WTC11 (cell line): ENCODE measurements at regions not wholly inside any gene's neighbourhood (a gene's known extent, or its start where the extent isn't known, plus 50 kb on each side); places are given as distances from the start of the nearest gene placed in this dataset.

Experiments
- ATAC-seq: fragments of 200-7000 bp; cut with Tn5 transposase; 2 replicates; pipeline ENCODE4 v1.10.0; 2021; ENCODE audit warnings: mild to moderate bottlenecking, moderate library complexity
- CTCF ChIA-PET: fragments of 300-600 bp; sonication (Branson Sonifier 250); formaldehyde crosslinking; loops from one replicate; lab custom pipeline; 2021; ENCODE audit warnings: antibody characterized with exemption; lab: Charles Lee
- POLR2A ChIA-PET: fragments of 350-600 bp; sonication (Branson Sonifier 250); formaldehyde crosslinking; loops from one replicate; lab custom pipeline; 2021; ENCODE audit warnings: antibody characterized with exemption; lab: Charles Lee
- DNase-seq: peaks from one replicate; pipeline ENCODE4 v3.0.0; 2021; ENCODE audit warnings: low spot score
- H3K27ac Mint-ChIP-seq: 2 replicates; pipeline ENCODE4 v1.8.0; 2021; ENCODE audit warnings: mixed read lengths
- H3K27me3 Mint-ChIP-seq: 2 replicates; pipeline ENCODE4 v1.8.0; 2021; ENCODE audit warnings: low read depth, mild to moderate bottlenecking, moderate library complexity, mixed read lengths
- H3K36me3 Mint-ChIP-seq: 2 replicates; pipeline ENCODE4 v1.8.0; 2021; ENCODE audit warnings: mixed read lengths
- H3K4me1 Mint-ChIP-seq: 2 replicates; pipeline ENCODE4 v1.8.0; 2022; ENCODE audit warnings: mixed read lengths
- H3K4me3 Mint-ChIP-seq: 2 replicates; pipeline ENCODE4 v1.8.0; 2021; ENCODE audit warnings: mild to moderate bottlenecking, moderate library complexity, mixed read lengths
- H3K9me3 Mint-ChIP-seq: 2 replicates; pipeline ENCODE4 v1.8.0; 2021; ENCODE audit warnings: mixed read lengths
- CREB1 ChIP-seq: sonication (generic); formaldehyde crosslinking; IDR thresholded peaks from 2 replicates; pipeline ENCODE4 v1.8.0; 2023; ENCODE audit warnings: mild to moderate bottlenecking, missing genetic modification reagents
- CREM ChIP-seq: sonication (generic); formaldehyde crosslinking; IDR thresholded peaks from 2 replicates; pipeline ENCODE4 v1.8.1; 2022; ENCODE audit warnings: mild to moderate bottlenecking, missing genetic modification reagents, moderate library complexity
- ELF4 ChIP-seq: sonication (generic); formaldehyde crosslinking; IDR thresholded peaks from 2 replicates; pipeline ENCODE4 v1.8.1; 2022; ENCODE audit warnings: low read depth, mild to moderate bottlenecking, moderate library complexity, missing genetic modification reagents
- HMGA2 ChIP-seq: fragments of 250-450 bp; sonication (Bioruptor Pico); IDR thresholded peaks from 2 replicates; pipeline ENCODE4 v1.4.0; 2021; ENCODE audit warnings: mild to moderate bottlenecking, moderate library complexity
- JAZF1 ChIP-seq: fragments of 250-450 bp; sonication (Bioruptor Pico); IDR thresholded peaks from 2 replicates; pipeline ENCODE4 v1.9.0; 2021; ENCODE audit warnings: moderate library complexity, mild to moderate bottlenecking, inconsistent platforms
- JUN ChIP-seq: sonication (generic); formaldehyde crosslinking; IDR thresholded peaks from 2 replicates; pipeline ENCODE4 v1.8.0; 2023; ENCODE audit warnings: mild to moderate bottlenecking, missing genetic modification reagents
- MYBL2 ChIP-seq: sonication (generic); formaldehyde crosslinking; IDR thresholded peaks from 2 replicates; pipeline ENCODE4 v1.8.1; 2023; ENCODE audit warnings: mild to moderate bottlenecking, moderate library complexity, missing genetic modification reagents
- NFATC4 ChIP-seq: fragments of 250-450 bp; sonication (Bioruptor Pico); IDR thresholded peaks from 2 replicates; pipeline ENCODE4 v1.9.0; 2021; ENCODE audit warnings: mild to moderate bottlenecking
- NR1H2 ChIP-seq: sonication (generic); formaldehyde crosslinking; IDR thresholded peaks from 2 replicates; pipeline ENCODE4 v1.9.0; 2021; ENCODE audit warnings: mild to moderate bottlenecking, moderate library complexity, missing genetic modification reagents
- NR2C2 ChIP-seq: sonication (generic); formaldehyde crosslinking; IDR thresholded peaks from 2 replicates; pipeline ENCODE4 v1.8.0; 2022; ENCODE audit warnings: mild to moderate bottlenecking, missing genetic modification reagents
- ZNF138 ChIP-seq: sonication (generic); formaldehyde crosslinking; conservative IDR thresholded peaks from 2 replicates; pipeline ENCODE4 v1.8.1; 2022; ENCODE audit warnings: mild to moderate bottlenecking, moderate library complexity, missing genetic modification reagents
- ZNF219 ChIP-seq: sonication (generic); formaldehyde crosslinking; IDR thresholded peaks from 2 replicates; pipeline ENCODE4 v1.8.0; 2023; ENCODE audit warnings: missing genetic modification reagents, mild to moderate bottlenecking, borderline replicate concordance
- ZNF671 ChIP-seq: fragments of 250-450 bp; sonication (Bioruptor Pico); IDR thresholded peaks from 2 replicates; pipeline ENCODE4 v1.8.0; 2021; ENCODE audit warnings: mild to moderate bottlenecking
- TF ChIP-seq, protein P1 (sequence below): fragments of 250-450 bp; sonication (Bioruptor Pico); IDR thresholded peaks from 2 replicates; pipeline ENCODE4 v1.9.0; 2021; ENCODE audit warnings: mild to moderate bottlenecking, borderline replicate concordance
- TF ChIP-seq, protein P2 (sequence below): fragments of 200-600 bp; IDR thresholded peaks from 2 replicates; pipeline ENCODE4 v1.8.0; 2022; ENCODE audit warnings: antibody characterized with exemption
- TF ChIP-seq, protein P3 (sequence below): sonication (generic); formaldehyde crosslinking; IDR thresholded peaks from 2 replicates; pipeline ENCODE4 v1.8.1; 2023; ENCODE audit warnings: mild to moderate bottlenecking, missing genetic modification reagents
- TF ChIP-seq, protein P4 (sequence below): sonication (generic); formaldehyde crosslinking; IDR thresholded peaks from 2 replicates; pipeline ENCODE4 v1.8.1; 2022; ENCODE audit warnings: mild to moderate bottlenecking, missing genetic modification reagents, moderate library complexity, borderline replicate concordance
- TF ChIP-seq, protein P5 (sequence below): sonication (generic); formaldehyde crosslinking; IDR thresholded peaks from 2 replicates; pipeline ENCODE4 v1.8.1; 2023; ENCODE audit warnings: mild to moderate bottlenecking, missing genetic modification reagents, borderline replicate concordance
- TF ChIP-seq, protein P6 (sequence below): fragments of 250-450 bp; sonication (Bioruptor Pico); IDR thresholded peaks from 2 replicates; pipeline ENCODE4 v1.9.0; 2021; ENCODE audit warnings: mild to moderate bottlenecking
- TF ChIP-seq, protein P7 (sequence below): sonication (generic); formaldehyde crosslinking; IDR thresholded peaks from 2 replicates; pipeline ENCODE4 v1.8.0; 2022; ENCODE audit warnings: mild to moderate bottlenecking, missing genetic modification reagents

DNA sequence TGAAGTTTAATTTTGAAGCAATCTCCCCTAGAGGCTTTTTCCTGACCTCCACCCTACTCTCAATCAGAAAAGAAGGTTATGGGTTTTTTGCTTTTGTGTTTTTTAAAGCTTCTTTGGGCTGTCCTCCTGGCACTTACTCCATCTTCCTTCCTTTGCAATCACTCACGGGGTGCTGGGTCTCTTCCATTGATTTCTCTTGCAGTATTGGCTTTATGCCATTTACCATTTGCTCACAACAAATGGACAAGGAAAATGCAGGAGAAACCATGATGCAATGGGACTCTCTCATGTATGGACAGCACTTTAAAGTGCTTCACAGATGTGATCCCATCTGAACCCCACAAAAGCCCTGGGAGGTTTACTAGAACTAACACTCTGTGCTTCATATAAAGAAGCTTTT lies 57.5 kb downstream of the SST start (continued):
- TF ChIP-seq, protein P1, sequence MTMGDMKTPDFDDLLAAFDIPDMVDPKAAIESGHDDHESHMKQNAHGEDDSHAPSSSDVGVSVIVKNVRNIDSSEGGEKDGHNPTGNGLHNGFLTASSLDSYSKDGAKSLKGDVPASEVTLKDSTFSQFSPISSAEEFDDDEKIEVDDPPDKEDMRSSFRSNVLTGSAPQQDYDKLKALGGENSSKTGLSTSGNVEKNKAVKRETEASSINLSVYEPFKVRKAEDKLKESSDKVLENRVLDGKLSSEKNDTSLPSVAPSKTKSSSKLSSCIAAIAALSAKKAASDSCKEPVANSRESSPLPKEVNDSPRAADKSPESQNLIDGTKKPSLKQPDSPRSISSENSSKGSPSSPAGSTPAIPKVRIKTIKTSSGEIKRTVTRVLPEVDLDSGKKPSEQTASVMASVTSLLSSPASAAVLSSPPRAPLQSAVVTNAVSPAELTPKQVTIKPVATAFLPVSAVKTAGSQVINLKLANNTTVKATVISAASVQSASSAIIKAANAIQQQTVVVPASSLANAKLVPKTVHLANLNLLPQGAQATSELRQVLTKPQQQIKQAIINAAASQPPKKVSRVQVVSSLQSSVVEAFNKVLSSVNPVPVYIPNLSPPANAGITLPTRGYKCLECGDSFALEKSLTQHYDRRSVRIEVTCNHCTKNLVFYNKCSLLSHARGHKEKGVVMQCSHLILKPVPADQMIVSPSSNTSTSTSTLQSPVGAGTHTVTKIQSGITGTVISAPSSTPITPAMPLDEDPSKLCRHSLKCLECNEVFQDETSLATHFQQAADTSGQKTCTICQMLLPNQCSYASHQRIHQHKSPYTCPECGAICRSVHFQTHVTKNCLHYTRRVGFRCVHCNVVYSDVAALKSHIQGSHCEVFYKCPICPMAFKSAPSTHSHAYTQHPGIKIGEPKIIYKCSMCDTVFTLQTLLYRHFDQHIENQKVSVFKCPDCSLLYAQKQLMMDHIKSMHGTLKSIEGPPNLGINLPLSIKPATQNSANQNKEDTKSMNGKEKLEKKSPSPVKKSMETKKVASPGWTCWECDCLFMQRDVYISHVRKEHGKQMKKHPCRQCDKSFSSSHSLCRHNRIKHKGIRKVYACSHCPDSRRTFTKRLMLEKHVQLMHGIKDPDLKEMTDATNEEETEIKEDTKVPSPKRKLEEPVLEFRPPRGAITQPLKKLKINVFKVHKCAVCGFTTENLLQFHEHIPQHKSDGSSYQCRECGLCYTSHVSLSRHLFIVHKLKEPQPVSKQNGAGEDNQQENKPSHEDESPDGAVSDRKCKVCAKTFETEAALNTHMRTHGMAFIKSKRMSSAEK (CRISPR knock-in tag) = no peak

DNA sequence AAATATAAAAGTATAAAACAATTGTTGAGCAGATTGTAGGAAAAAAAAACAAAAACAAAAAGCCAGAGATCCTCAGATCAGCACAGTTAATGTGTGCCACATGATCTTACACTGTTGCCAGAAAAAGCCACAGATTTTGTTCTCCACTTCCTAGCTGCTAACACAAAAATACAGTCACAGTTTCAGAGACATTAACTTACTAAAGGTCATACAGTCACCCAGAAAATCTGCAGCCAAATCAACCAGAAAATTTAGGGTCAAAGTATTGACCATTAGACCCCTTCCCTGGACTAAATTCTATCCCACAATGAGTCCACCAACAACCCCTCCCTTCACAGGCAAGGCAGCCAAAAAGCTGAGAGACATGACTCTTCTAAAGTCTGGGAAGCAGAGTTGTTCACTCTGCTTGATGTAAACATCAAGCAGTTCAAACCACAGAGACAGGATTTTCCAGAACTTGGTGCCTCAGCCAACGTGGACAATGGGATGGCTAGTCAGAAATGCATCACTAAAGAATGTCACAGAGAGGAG lies 59.1 kb downstream of the SST start:
- no peak for DNase-seq
- TF ChIP-seq JUN = no peak
- TF ChIP-seq, protein P2, sequence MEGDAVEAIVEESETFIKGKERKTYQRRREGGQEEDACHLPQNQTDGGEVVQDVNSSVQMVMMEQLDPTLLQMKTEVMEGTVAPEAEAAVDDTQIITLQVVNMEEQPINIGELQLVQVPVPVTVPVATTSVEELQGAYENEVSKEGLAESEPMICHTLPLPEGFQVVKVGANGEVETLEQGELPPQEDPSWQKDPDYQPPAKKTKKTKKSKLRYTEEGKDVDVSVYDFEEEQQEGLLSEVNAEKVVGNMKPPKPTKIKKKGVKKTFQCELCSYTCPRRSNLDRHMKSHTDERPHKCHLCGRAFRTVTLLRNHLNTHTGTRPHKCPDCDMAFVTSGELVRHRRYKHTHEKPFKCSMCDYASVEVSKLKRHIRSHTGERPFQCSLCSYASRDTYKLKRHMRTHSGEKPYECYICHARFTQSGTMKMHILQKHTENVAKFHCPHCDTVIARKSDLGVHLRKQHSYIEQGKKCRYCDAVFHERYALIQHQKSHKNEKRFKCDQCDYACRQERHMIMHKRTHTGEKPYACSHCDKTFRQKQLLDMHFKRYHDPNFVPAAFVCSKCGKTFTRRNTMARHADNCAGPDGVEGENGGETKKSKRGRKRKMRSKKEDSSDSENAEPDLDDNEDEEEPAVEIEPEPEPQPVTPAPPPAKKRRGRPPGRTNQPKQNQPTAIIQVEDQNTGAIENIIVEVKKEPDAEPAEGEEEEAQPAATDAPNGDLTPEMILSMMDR = no peak
- TF ChIP-seq NR2C2 (CRISPR knock-in tag) = no peak
- TF ChIP-seq ELF4 = no peak
- no peak for TF ChIP-seq ZNF219
- no peak for TF ChIP-seq CREB1 (CRISPR knock-in tag)
- TF ChIP-seq, protein P3, sequence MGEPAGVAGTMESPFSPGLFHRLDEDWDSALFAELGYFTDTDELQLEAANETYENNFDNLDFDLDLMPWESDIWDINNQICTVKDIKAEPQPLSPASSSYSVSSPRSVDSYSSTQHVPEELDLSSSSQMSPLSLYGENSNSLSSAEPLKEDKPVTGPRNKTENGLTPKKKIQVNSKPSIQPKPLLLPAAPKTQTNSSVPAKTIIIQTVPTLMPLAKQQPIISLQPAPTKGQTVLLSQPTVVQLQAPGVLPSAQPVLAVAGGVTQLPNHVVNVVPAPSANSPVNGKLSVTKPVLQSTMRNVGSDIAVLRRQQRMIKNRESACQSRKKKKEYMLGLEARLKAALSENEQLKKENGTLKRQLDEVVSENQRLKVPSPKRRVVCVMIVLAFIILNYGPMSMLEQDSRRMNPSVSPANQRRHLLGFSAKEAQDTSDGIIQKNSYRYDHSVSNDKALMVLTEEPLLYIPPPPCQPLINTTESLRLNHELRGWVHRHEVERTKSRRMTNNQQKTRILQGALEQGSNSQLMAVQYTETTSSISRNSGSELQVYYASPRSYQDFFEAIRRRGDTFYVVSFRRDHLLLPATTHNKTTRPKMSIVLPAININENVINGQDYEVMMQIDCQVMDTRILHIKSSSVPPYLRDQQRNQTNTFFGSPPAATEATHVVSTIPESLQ (CRISPR knock-in tag) = no peak
- no peak for TF ChIP-seq NR1H2 (CRISPR knock-in tag)
- TF ChIP-seq JAZF1 (CRISPR knock-in tag) = no peak
- TF ChIP-seq HMGA2 (CRISPR knock-in tag) = no peak
- H3K4me3 Mint-ChIP-seq = no peak overlapping the region
- peaks cover 79% of the 10 kb centered on the region for H3K27me3 Mint-ChIP-seq
- no peak for ATAC-seq
- H3K9me3 Mint-ChIP-seq = peaks cover 30% of the 10 kb centered on the region
- H3K27ac Mint-ChIP-seq = no peak overlapping the region
- ChIA-PET POLR2A (no interaction called here), CTCF (no interaction called here)
- H3K36me3 Mint-ChIP-seq = 0 out of 2 replicates have a peak, but pooled peaks cover 3% of the 10 kb centered on the region
- H3K4me1 Mint-ChIP-seq = peaks cover 20% of the 10 kb centered on the region

DNA sequence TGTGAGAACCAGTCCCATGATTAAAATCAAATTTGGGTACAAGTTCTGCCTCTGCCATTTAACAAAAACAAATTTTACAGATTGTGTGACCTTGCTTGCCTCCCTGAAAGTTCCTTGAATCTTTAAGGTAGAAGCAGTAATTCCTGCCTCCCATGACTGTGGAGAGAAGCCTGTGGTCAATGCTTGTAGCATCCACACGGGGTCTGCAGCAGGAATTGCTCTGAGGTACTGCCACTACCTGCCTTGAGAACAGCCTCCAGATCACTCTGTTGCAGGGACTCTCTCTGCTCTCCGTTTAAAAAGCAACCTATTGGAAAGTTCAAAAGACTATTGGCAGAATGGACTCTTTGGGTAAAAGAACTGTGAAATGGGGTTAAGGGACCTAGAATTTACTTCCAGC lies 75.9 kb downstream of the SST start:
- Mint-ChIP-seq H3K36me3 (no peaks in the 10 kb centered on the region), H3K27me3 (peaks cover 5% of the 10 kb centered on the region), H3K9me3 (no peaks in the 10 kb centered on the region), H3K4me3 (no peak overlapping the region), H3K4me1 (peaks cover 43% of the 10 kb centered on the region), H3K27ac (no peak overlapping the region)
- peak; percentile 92 for ATAC-seq
- ChIA-PET POLR2A (no interaction called here), CTCF (interaction anchor here (1.3 to 5.2 kb wide), 3 partner anchors 22 to 275 kb away, joined by 4 to 34 read pairs (median 14); no protein-coding TSS in a partner anchor)
- DNase-seq = no peak
- TF ChIP-seq, protein P4, sequence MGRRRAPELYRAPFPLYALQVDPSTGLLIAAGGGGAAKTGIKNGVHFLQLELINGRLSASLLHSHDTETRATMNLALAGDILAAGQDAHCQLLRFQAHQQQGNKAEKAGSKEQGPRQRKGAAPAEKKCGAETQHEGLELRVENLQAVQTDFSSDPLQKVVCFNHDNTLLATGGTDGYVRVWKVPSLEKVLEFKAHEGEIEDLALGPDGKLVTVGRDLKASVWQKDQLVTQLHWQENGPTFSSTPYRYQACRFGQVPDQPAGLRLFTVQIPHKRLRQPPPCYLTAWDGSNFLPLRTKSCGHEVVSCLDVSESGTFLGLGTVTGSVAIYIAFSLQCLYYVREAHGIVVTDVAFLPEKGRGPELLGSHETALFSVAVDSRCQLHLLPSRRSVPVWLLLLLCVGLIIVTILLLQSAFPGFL (CRISPR knock-in tag) = no peak
- TF ChIP-seq, protein P5, sequence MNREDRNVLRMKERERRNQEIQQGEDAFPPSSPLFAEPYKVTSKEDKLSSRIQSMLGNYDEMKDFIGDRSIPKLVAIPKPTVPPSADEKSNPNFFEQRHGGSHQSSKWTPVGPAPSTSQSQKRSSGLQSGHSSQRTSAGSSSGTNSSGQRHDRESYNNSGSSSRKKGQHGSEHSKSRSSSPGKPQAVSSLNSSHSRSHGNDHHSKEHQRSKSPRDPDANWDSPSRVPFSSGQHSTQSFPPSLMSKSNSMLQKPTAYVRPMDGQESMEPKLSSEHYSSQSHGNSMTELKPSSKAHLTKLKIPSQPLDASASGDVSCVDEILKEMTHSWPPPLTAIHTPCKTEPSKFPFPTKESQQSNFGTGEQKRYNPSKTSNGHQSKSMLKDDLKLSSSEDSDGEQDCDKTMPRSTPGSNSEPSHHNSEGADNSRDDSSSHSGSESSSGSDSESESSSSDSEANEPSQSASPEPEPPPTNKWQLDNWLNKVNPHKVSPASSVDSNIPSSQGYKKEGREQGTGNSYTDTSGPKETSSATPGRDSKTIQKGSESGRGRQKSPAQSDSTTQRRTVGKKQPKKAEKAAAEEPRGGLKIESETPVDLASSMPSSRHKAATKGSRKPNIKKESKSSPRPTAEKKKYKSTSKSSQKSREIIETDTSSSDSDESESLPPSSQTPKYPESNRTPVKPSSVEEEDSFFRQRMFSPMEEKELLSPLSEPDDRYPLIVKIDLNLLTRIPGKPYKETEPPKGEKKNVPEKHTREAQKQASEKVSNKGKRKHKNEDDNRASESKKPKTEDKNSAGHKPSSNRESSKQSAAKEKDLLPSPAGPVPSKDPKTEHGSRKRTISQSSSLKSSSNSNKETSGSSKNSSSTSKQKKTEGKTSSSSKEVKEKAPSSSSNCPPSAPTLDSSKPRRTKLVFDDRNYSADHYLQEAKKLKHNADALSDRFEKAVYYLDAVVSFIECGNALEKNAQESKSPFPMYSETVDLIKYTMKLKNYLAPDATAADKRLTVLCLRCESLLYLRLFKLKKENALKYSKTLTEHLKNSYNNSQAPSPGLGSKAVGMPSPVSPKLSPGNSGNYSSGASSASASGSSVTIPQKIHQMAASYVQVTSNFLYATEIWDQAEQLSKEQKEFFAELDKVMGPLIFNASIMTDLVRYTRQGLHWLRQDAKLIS (CRISPR knock-in tag) = no peak
- no peak for TF ChIP-seq ZNF138 (CRISPR knock-in tag)
- TF ChIP-seq CREM = no peak
- TF ChIP-seq, protein P6, sequence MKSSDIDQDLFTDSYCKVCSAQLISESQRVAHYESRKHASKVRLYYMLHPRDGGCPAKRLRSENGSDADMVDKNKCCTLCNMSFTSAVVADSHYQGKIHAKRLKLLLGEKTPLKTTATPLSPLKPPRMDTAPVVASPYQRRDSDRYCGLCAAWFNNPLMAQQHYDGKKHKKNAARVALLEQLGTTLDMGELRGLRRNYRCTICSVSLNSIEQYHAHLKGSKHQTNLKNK (CRISPR knock-in tag) = no peak
- TF ChIP-seq MYBL2 (CRISPR knock-in tag) = no peak
- no peak for TF ChIP-seq ZNF671 (CRISPR knock-in tag)
- TF ChIP-seq, protein P7, sequence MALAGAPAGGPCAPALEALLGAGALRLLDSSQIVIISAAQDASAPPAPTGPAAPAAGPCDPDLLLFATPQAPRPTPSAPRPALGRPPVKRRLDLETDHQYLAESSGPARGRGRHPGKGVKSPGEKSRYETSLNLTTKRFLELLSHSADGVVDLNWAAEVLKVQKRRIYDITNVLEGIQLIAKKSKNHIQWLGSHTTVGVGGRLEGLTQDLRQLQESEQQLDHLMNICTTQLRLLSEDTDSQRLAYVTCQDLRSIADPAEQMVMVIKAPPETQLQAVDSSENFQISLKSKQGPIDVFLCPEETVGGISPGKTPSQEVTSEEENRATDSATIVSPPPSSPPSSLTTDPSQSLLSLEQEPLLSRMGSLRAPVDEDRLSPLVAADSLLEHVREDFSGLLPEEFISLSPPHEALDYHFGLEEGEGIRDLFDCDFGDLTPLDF (CRISPR knock-in tag) = no peak
- TF ChIP-seq NFATC4 = no peak
